ENCODE measurements at regions not wholly inside any gene's neighbourhood (a gene's known extent, or its start where the extent isn't known, plus 50 kb on each side); places are given as distances from the start of the nearest gene placed in this dataset.
"Not testable (repeated sequence)": the region's sequence is repeated elsewhere in the genome, so short reads cannot be mapped to it uniquely, and the experiment has no call there.

- DNase-seq: no peak
Observed at GRCh38 chrX:22536746-22537304, 264.1 kb downstream of the CBLL2 start.

DNA sequence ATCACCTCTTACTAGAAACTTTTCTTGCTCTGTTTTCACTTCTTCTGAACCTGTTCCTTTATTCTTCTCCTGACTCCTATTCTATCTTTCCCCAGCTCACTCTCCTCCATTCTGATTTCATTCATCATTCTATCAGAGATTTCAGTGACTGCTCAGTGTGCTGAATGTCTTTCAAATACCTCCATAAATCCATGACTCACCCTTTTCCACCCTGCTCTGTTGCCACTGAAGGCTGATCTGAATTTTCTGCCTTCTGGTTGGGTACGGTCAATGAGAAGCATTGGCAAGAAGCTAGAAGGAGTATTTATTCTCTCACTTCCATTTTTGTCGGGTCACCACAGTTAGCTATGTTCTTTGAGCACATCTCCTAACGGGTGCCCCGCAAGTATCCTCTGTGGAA, 265.9 kb downstream of the CBLL2 start:
- DNase-seq: no peak

DNA sequence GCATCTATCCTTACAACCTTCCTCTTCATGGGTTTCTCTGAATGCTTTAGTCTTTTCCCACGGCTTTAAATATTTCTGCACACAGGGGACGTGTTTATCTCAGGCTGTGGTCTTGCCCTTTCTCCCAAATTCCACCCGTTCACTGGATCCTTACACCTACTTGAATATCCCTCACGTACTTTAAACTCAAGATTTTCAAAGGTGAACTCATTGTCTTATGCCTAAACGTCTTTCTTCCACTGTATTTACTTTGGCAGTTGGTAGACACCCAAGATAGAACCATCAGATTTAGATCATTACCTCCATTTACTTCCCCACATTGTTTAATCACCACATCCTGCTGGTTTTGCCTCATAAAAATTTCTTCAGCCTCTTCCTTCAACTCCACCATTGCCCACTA, 269.2 kb downstream of the CBLL2 start:
- no peak for DNase-seq

DNA sequence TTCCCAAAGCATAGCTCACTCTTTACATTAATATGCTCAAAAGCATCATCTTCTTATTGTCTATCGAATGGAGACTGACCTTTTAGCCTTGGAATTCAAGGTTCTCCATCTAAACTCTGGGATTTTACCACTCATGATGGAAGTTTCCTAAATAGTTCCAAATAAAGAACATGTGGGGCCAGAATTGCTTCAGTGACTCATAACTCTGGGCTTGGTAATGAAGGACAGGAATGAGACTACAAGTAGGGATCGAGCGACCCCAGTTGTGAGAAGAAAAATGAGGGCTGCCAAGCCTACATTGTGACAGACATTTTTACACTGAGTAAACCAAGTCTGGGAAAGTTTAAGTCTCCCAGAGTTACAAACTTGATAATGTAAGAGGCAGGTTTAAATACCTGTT, 269.9 kb downstream of the CBLL2 start:
- DNase-seq: no peak

GRCh38 chrX:22559506-22559905, 286.8 kb downstream of the CBLL2 start:
- DNase-seq: no peak

GRCh38 chrX:22575161-22575845, 302.6 kb downstream of the CBLL2 start:
- DNase-seq: no peak

DNA sequence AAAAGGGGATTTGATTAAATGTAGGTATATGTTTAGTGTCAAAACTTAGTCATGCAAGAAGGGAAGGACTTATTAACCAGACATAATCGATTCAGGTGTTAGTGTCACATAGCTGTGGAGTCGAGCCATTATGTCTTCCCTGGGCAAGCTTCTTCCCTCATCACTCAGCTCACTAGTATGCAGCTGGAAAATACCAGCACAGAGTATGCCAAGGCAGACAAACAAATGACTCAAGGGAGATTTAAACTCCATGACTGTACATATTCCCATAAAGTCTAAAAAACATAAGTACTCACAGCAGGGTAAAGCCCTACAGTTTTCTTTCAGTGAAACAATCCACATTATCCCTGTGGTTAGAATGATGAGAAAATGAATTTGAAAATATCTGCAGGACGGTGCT, 304.5 kb downstream of the CBLL2 start:
- DNase-seq: no peak

DNA sequence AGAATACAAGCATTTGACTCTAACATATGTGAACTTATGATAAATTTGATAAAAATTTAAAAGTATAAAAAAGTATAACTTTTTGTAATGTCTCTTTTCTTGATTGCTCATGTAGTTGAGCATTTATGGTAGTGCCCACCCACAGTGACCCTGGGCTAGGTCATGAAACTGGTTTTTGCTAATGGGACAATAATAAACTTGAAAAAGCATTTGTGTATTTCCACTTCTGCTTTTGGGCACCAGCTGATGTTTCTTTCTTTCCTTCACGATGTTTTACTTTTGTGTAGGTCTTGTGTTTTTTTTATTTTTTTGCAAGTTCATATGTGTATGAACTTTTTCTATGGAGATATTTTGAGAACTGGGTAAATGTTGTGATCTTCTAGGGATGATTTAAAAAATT, 313.1 kb downstream of the CBLL2 start:
- no peak for DNase-seq

- DNase-seq: no peak
Observed at GRCh38 chrX:22589845-22590244, 317.1 kb downstream of the CBLL2 start.

GRCh38 chrX:22594766-22595165, 322.1 kb downstream of the CBLL2 start:
- peak in 1 of 2 experiments; percentile 10 for DNase-seq

DNA sequence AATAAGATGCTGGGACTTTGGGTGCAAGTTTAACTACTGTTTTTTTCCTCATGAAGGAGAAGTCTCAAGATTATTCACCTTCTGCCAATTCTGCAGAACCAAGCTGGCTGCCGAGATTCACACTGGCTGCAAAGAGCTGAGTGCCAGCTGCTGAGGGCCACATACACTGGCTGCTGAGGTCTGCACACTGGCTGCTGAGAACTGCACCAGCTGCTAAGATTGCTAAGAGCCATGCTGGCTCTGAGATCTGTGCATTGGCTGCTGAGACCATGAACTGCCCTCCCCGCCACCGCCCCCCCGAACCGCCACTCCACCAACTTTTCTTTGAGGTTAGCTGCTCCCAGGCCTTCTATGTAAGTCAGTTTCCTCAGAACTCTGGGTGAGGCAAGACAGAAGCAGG, 330.3 kb downstream of the CBLL2 start:
- DNase-seq: no peak

- DNase-seq: not testable (repeated sequence)
Observed at GRCh38 chrX:22609452-22609851, 336.7 kb downstream of the CBLL2 start.

GRCh38 chrX:22616867-22617266, 344.2 kb downstream of the CBLL2 start:
- DNase-seq: no peak

GRCh38 chrX:22627576-22627975, 354.9 kb downstream of the CBLL2 start:
- DNase-seq: no peak

DNA sequence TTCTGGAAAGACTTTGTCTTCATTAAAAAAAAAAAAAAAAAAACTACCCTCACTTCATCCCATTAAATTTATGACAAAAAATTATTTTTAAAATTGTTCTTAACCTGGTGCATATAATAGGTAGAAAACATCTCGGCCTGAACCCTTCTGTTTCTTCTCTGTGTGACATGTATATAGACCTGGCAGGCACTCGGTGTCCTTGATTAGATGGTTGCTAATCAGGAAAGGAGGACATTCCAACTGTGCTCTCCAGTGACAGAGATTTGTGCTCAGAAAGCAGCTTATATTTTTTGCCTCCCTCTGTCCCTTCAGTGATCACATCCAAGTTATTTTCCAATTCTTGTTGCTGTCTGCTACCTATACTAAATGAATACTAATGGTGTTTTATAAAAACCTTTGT, 355.6 kb downstream of the CBLL2 start:
- DNase-seq: peak; percentile 24 to 30

DNA sequence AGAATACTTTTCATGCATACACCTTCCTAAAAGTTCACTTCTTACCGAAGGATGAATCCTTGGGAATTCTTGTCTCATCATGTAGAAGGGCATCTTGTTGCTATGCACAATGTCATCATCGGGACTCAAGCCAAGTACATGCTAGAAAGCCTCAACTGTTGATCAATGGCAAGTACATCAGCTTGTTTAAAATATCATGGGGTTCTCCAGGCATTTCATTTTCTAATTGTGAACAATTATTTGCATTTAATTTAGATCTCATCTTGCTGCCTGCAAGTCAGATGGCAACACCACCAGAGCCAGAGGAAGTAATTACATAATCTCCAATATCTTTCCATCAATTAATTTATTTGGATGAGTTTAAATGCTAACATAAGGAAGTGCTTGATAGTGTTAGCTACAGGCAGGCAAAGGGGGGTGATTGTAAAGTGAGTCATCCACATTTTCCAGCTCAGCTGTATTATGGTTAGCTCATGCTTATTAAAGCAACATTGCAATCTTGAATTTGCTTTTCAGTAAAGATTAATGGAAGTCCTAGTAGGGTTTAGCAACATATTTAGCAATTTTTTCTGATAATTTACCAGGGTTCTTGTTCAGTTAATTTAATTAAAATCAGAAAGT, 356.5 kb downstream of the CBLL2 start:
- DNase-seq: no peak

- DNase-seq: no peak
Observed at GRCh38 chrX:22634083-22634482, 361.4 kb downstream of the CBLL2 start.

DNA sequence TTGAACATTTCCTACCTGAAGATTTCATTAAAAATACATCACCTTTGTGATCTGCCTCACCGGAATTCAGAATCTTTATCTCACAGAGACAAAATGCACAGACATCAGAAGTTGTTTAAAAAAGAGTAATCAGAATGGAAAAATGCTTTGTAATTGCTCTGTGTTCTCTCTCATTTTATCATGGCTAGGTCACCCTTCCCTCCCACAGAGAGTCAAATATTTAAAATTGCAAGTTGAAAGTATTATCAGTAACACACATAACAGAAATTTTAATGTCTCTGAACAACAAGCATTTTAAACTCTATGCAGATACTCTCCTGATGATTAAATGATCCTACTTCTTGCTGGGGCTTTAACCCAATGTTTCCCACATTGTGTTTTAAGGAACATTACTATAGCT, 362.0 kb downstream of the CBLL2 start:
- DNase-seq: no peak

- DNase-seq: no peak
Observed at GRCh38 chrX:22648281-22648680, 351.5 kb upstream of the DDX53 start.

- no peak for DNase-seq
Observed at GRCh38 chrX:22650691-22651090, 349.1 kb upstream of the DDX53 start.

DNA sequence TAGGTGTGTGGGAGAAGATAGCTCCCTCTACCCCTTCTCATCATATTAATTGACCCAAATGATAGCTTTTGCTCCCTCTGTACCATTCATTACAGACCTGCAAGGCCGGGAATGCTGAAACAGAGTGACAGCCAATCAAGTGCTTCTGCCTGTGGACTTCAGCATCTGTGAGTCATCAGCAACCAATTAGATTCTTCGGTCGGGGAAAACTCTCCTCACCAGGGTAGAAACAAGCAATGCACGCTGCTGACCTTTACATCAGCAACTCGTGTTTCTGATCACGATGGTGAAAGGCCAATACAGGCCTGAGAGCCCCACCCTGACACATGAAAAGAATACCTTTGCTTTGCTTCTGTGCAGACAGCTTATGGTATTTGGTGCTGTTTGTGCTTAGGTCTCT, 347.2 kb upstream of the DDX53 start:
- no peak for DNase-seq

GRCh38 chrX:22660756-22661155, 339.0 kb upstream of the DDX53 start:
- DNase-seq: no peak

DNA sequence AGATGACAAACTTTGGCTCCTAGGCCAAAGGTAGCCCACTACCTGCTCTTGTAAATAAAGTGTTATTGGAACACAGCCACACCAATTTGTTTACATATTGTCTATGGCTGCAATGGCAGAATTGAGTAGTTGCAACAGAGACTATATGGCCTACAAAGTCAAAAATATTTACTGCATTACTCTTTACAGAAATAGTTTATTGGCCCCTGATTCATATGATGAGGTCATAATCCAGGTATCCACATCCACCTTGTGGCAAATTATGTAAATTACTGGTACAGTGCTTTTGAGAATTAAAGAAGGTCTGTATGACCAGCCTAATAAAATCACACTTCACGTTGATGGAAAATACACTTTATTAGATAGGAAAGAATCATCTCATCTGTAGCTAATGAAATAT, 337.0 kb upstream of the DDX53 start:
- DNase-seq: no peak

- DNase-seq: no peak
Observed at GRCh38 chrX:22664826-22665225, 334.9 kb upstream of the DDX53 start.

- DNase-seq: no peak
Observed at GRCh38 chrX:22665818-22666217, 333.9 kb upstream of the DDX53 start.
